NCI-H2081 treated with DMSO at 0.1 percent for 48 hours (cell line): ENCODE measurements at regions not wholly inside any gene's neighbourhood (a gene's known extent, or its start where the extent isn't known, plus 50 kb on each side); places are given as distances from the start of the nearest gene placed in this dataset.
"Not testable (repeated sequence)": the region's sequence is repeated elsewhere in the genome, so short reads cannot be mapped to it uniquely, and the experiment has no call there.

Source experiments
- DNase-seq: peaks from one replicate; lab custom pipeline; 2025; lab: John Stamatoyannopoulos, UW

GRCh38 chr2:146697307-146697706, 1147.5 kb upstream of the ACVR2A start:
- DNase-seq, result no peak

GRCh38 chr2:146696787-146697186, 1148.0 kb upstream of the ACVR2A start:
- DNase-seq, result not testable (repeated sequence)

- no peak for DNase-seq
Measured at GRCh38 chr2:146681991-146682390, 1162.8 kb upstream of the ACVR2A start.

GRCh38 chr2:146678516-146678915, 1166.3 kb upstream of the ACVR2A start:
- no peak for DNase-seq

GRCh38 chr2:146677280-146677679, 1167.5 kb upstream of the ACVR2A start:
- no peak for DNase-seq

GRCh38 chr2:146669735-146670134, 1175.1 kb upstream of the ACVR2A start:
- DNase-seq, result no peak

GRCh38 chr2:146666340-146666739, 1178.5 kb upstream of the ACVR2A start:
- DNase-seq, result no peak

- DNase-seq, result no peak
Measured at GRCh38 chr2:146665800-146666199, 1179.0 kb upstream of the ACVR2A start.

GRCh38 chr2:146661473-146662096, 1183.2 kb upstream of the ACVR2A start:
- peak; percentile 45 for DNase-seq

- DNase-seq, result no peak
Measured at GRCh38 chr2:146659976-146660375, 1184.9 kb upstream of the ACVR2A start.

GRCh38 chr2:146652311-146652710, 1192.5 kb upstream of the ACVR2A start:
- DNase-seq, result no peak

GRCh38 chr2:146651361-146651760, 1193.5 kb upstream of the ACVR2A start:
- DNase-seq, result no peak

- no peak for DNase-seq
Measured at GRCh38 chr2:146642066-146642465, 1202.8 kb upstream of the ACVR2A start.

GRCh38 chr2:146634230-146635097, 1210.4 kb upstream of the ACVR2A start:
- no peak for DNase-seq

GRCh38 chr2:146633159-146633558, 1211.7 kb upstream of the ACVR2A start:
- DNase-seq, result no peak

- DNase-seq, result no peak
Measured at GRCh38 chr2:146632707-146633106, 1212.1 kb upstream of the ACVR2A start.

GRCh38 chr2:146624430-146625160, 1220.2 kb upstream of the ACVR2A start:
- no peak for DNase-seq

- no peak for DNase-seq
Measured at GRCh38 chr2:146623771-146624170, 1221.1 kb upstream of the ACVR2A start.

GRCh38 chr2:146621656-146622055, 1223.2 kb upstream of the ACVR2A start:
- no peak for DNase-seq

- peak; percentile 100 for DNase-seq
Measured at GRCh38 chr2:146615778-146616177, 1229.1 kb upstream of the ACVR2A start.

- DNase-seq, result no peak
Measured at GRCh38 chr2:146608490-146608889, 1236.3 kb upstream of the ACVR2A start.

GRCh38 chr2:146604521-146604920, 1240.3 kb upstream of the ACVR2A start:
- DNase-seq, result no peak

GRCh38 chr2:146602856-146603255, 1242.0 kb upstream of the ACVR2A start:
- no peak for DNase-seq
